ENCODE measurements at regions not wholly inside any gene's neighbourhood (a gene's known extent, or its start where the extent isn't known, plus 50 kb on each side); places are given as distances from the start of the nearest gene placed in this dataset.

- in situ Hi-C loops (cut with HindIII; ENCODE audit: low pct_unique_long_range_greater_than_20kb, low sequenced_read_pairs), result no loop called here
- TF ChIP-seq REST (IDR thresholded peaks at IDR 0.05; ENCODE audit: insufficient read depth in 1 of 2, low read depth in 2 of 2, low read length in 1 of 2) (no peak), CTCF (IDR thresholded peaks at IDR 0.05) (no peak), POLR2AphosphoS5 (IDR thresholded peaks at IDR 0.05; ENCODE audit: low read depth, low read length) (no peak), SIN3A (IDR thresholded peaks at IDR 0.05; ENCODE audit: borderline replicate concordance, insufficient read depth, low read depth, low read length) (no peak), TCF7L2 (IDR thresholded peaks at IDR 0.05; ENCODE audit: low read depth, low read length) (no peak)
- H3K9me3 ChIP-seq (ENCODE audit: control insufficient read depth, insufficient read depth, low read depth, low read length), result no peaks in the 10 kb centered on the region
- no peak overlapping the region for H3K27ac ChIP-seq (ENCODE audit: low read length)
- DNase-seq (ENCODE audit: low read depth, low spot score), result no peak
- H3K36me3 ChIP-seq (ENCODE audit: control insufficient read depth, insufficient read depth, low read length), result no peaks in the 10 kb centered on the region
- no TSS peak for BruUV-seq (replicated peaks)
- no peak for ATAC-seq
- POLR2A ChIA-PET, result no interaction called here
- H3K4me3 ChIP-seq (ENCODE audit: low read depth in 2 of 2, low read length in 2 of 2), result no peak overlapping the region
- H3K27me3 ChIP-seq (ENCODE audit: control insufficient read depth, insufficient read depth, low read length), result no peaks in the 10 kb centered on the region; the same call in 1 of the 2 replicates
- CTCF ChIA-PET, result interaction anchor here (0.7 kb wide), 1 partner anchor 59 kb away, joined by 6 read pairs; no protein-coding TSS in a partner anchor
- H3K4me1 ChIP-seq (ENCODE audit: control insufficient read depth, insufficient read depth, low read length), result no peaks in the 10 kb centered on the region
- intact Hi-C loops (cut with micrococcal nuclease; ENCODE audit: unreplicated experiment), result no loop called here
Measured at GRCh38 chr19:31072451-31072850, 276.8 kb downstream of the TSHZ3 start.

GRCh38 chr19:31071136-31071855, 277.9 kb downstream of the TSHZ3 start:
- H3K4me3 ChIP-seq (ENCODE audit: low read depth in 2 of 2, low read length in 2 of 2), result no peak overlapping the region
- no peaks in the 10 kb centered on the region for H3K9me3 ChIP-seq (ENCODE audit: control insufficient read depth, insufficient read depth, low read depth, low read length)
- intact Hi-C loops (cut with micrococcal nuclease; ENCODE audit: unreplicated experiment), result no loop called here
- no peak for ATAC-seq
- no peaks in the 10 kb centered on the region for H3K36me3 ChIP-seq (ENCODE audit: control insufficient read depth, insufficient read depth, low read length)
- H3K27ac ChIP-seq (ENCODE audit: low read length), result no peak overlapping the region
- no peak for DNase-seq (ENCODE audit: low read depth, low spot score)
- in situ Hi-C loops (cut with HindIII; ENCODE audit: low pct_unique_long_range_greater_than_20kb, low sequenced_read_pairs), result no loop called here
- ChIA-PET POLR2A (interaction anchor here (0.6 kb wide), 1 partner anchor 124 kb away, joined by 5 read pairs; no protein-coding TSS in a partner anchor), CTCF (no interaction called here)
- peaks cover 3% of the 10 kb centered on the region; the same call in 1 of the 2 replicates for H3K4me1 ChIP-seq (ENCODE audit: control insufficient read depth, insufficient read depth, low read length)
- BruUV-seq (replicated peaks), result no TSS peak
- TF ChIP-seq TCF7L2 (IDR thresholded peaks at IDR 0.05; ENCODE audit: low read depth, low read length), result no peak
- no peak for TF ChIP-seq SIN3A (IDR thresholded peaks at IDR 0.05; ENCODE audit: borderline replicate concordance, insufficient read depth, low read depth, low read length)
- no peaks in the 10 kb centered on the region; the same call in 1 of the 2 replicates for H3K27me3 ChIP-seq (ENCODE audit: control insufficient read depth, insufficient read depth, low read length)

Measured in Panc1 (cell line).